WTC11 (cell line): ENCODE measurements at regions not wholly inside any gene's neighbourhood (a gene's known extent, or its start where the extent isn't known, plus 50 kb on each side); places are given as distances from the start of the nearest gene placed in this dataset.

Source experiments
- CREB1 ChIP-seq: sonication (generic); formaldehyde crosslinking; IDR thresholded peaks from 2 replicates; pipeline ENCODE4 v1.8.0; 2023; ENCODE audit warnings: mild to moderate bottlenecking, missing genetic modification reagents
- CTCF ChIP-seq: fragments of 200-600 bp; IDR thresholded peaks from 2 replicates; pipeline ENCODE4 v1.8.0; 2022; ENCODE audit warnings: antibody characterized with exemption
- TF ChIP-seq, protein P1 (sequence below): sonication (generic); formaldehyde crosslinking; IDR thresholded peaks from 2 replicates; pipeline ENCODE4 v1.8.1; 2023; ENCODE audit warnings: mild to moderate bottlenecking, missing genetic modification reagents, moderate library complexity

DNA sequence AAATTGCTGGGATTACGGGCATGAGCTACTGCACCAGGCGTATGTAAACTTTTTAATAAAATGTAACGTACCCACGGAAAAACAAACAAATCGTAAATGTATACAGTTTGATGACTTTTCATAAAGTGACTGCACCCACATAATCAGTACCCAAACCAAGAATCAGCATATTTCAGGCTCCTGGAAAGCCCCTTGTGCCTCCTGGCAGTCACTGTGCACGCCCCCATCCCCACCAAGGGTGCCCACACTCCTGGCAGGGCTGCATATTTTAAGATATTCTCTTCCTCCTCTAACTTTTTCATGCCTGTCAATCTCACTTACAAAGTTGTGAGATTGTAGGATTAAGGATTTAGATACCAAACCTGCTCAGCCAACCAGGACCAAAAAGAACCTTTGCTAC, 305.5 kb downstream of the SHQ1 start:
- TF ChIP-seq CTCF (no peak), CREB1 (no peak)
- TF ChIP-seq, protein P1, sequence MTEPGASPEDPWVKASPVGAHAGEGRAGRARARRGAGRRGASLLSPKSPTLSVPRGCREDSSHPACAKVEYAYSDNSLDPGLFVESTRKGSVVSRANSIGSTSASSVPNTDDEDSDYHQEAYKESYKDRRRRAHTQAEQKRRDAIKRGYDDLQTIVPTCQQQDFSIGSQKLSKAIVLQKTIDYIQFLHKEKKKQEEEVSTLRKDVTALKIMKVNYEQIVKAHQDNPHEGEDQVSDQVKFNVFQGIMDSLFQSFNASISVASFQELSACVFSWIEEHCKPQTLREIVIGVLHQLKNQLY (CRISPR knock-in tag): no peak
